ENCODE measurements at regions not wholly inside any gene's neighbourhood (a gene's known extent, or its start where the extent isn't known, plus 50 kb on each side); places are given as distances from the start of the nearest gene placed in this dataset.

DNA sequence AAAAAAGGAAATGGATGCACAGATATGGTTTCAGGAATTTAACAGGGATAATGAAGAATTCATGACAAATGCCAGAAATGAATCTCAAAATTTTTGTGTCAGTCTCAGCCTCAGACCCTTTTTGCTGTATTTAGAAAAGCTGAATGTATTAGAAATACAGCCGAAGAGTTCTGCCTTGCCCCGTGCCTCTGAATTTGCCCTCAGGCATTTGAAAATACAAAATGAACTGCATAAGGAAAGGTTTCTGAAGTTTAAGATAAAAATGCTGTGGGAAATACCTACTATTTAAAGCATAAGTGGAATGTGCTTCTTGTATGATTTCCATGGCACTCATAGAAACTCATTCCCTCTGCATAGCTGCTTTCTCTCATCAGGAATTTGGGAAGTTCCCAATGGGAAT lies 1580.6 kb downstream of the DPP10 start:
- no peak for TF ChIP-seq POLR2A (IDR thresholded peaks at IDR 0.05)
- TF ChIP-seq, protein P1, sequence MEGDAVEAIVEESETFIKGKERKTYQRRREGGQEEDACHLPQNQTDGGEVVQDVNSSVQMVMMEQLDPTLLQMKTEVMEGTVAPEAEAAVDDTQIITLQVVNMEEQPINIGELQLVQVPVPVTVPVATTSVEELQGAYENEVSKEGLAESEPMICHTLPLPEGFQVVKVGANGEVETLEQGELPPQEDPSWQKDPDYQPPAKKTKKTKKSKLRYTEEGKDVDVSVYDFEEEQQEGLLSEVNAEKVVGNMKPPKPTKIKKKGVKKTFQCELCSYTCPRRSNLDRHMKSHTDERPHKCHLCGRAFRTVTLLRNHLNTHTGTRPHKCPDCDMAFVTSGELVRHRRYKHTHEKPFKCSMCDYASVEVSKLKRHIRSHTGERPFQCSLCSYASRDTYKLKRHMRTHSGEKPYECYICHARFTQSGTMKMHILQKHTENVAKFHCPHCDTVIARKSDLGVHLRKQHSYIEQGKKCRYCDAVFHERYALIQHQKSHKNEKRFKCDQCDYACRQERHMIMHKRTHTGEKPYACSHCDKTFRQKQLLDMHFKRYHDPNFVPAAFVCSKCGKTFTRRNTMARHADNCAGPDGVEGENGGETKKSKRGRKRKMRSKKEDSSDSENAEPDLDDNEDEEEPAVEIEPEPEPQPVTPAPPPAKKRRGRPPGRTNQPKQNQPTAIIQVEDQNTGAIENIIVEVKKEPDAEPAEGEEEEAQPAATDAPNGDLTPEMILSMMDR (IDR thresholded peaks at IDR 0.05) = no peak
